HG03442 (cell line): ENCODE measurements at regions not wholly inside any gene's neighbourhood (a gene's known extent, or its start where the extent isn't known, plus 50 kb on each side); places are given as distances from the start of the nearest gene placed in this dataset.

Experiments used
- ATAC-seq: cut with Tn5 transposase; IDR thresholded peaks from one replicate; pipeline ENCODE4 v1.9.1; 2021; ENCODE audit warnings: mild to moderate bottlenecking, moderate library complexity; ENCODE audit not compliant: unreplicated experiment

DNA sequence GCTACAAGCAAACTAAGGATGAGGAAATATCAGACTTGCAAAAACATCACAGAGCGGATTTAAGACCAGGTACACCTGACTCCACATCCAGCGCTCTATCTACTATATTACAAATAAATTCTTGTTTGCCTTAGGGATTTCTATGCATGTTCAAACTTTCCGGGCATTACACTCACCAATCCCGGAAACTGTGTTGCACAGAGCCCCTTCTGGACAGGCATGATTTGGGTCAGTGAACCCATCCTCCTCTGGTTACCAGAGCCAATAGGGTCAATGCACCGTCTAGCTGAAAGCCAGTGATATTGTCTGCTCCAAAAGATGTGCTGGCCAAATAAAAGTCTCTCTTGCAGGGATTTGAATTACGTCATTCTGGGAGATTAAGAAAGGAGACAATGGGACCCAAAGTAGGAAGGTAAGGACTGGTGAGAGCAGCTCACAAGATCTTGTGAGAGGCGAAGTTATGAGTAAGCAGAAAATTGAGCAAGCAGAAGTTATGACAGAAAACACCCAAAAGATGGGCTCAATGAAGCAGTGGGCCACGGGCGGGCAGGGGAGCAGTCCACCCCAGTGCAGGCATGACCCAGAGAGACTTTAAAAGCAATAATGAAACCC, 155.8 kb upstream of the RAI14 start:
- no peak for ATAC-seq

- ATAC-seq: peak; percentile 18
Observed at GRCh38 chr5:34501016-34501415, 155.1 kb upstream of the RAI14 start.

GRCh38 chr5:34501840-34502239, 154.3 kb upstream of the RAI14 start:
- ATAC-seq: no peak

DNA sequence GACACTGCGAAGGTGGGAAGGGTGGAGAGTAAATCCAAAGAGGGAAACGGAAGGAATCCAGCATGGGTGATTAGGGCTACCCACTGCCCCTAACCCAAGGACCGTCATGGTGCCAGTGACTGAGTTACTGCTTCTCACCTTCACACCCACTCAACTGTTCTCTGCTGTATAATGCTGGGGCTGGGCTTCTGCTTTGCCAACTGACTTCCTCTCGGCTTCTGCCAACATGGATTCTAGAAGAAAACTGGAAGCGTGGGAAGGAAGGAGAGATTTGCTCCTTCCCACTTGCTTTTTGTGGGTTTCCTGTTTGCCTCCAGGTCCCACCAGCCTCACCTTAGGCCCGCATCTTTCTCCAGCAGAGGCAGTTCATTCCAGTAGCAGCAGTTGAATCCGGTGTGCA, 153.5 kb upstream of the RAI14 start:
- no peak for ATAC-seq

GRCh38 chr5:34503379-34504253, 152.5 kb upstream of the RAI14 start:
- no peak for ATAC-seq

DNA sequence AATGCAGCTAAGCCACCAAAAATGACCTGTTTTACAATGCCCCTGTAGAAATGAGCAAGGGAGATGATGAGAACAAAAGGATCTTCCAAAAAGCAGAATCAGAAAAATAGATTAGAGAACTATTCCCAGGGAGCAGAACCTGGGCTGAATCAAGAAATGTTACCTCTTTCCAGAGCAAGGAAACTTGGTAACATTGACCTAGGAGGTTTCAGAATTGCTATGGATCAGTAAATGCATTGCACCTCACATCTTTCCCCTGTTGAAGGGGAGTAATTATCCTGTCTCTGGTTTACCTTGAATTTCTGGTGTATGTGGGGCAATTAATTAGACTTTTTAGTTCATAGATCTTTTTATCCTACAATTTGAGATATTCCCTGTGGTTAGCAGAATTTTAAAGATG, 151.2 kb upstream of the RAI14 start:
- no peak for ATAC-seq

DNA sequence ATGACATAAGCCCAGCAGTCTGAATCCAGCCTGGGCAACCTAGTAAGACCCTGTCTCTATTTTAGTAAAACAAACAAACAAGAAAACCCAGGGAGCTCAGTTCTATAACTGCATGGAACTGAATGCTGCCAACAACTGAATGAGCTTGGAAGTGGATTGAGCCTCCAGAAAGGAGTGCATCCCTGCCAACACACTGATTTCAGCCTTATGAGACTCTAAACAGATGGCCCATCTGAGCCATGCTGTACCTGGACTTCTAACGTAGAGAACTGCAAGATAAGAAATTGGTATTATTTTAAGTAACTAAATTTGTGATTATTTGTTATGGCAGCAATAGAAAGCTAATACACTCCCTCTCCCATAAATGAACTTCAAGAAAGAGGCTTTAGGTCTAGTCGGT, 150.4 kb upstream of the RAI14 start:
- no peak for ATAC-seq

DNA sequence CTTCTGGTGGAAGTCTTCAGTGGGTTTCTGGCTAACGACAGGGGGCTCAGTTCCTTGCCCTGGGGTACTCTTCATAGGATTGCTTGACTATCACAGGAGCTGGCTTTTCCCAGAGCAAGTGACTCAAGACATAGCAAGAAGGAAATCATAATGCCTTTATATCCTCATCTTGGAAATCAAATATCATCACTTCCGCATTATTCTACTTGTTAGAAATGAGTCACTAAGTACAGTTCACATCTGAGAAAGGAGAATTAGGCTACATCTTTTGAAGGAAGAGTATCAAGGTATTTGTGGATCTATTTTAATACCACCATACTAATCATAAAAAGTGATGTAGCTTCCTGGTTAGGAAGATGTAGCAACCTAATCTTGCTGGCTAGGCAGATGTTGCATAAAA, 148.2 kb upstream of the RAI14 start:
- no peak for ATAC-seq

DNA sequence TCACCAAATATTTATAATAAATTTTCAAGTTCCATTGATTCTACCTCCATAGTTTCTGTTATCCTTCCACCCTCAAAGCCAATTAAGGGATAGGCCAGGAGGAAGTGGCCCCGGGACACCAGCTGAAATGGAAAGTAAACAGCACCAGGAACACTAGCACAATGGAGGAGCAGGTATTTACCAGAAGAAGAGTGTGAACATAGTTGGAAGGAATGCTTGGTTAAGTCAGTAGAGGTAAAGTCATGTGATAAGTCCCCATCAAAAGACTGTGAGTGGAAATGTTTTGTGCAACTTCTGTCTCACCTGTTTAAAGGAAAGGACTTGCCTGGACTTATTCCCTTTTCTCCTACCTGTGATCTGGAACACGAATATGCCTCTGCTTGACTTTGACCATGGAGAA, 146.7 kb upstream of the RAI14 start:
- no peak for ATAC-seq

- ATAC-seq: no peak
Observed at GRCh38 chr5:34510002-34510401, 146.1 kb upstream of the RAI14 start.

- no peak for ATAC-seq
Observed at GRCh38 chr5:34511063-34511462, 145.1 kb upstream of the RAI14 start.

- ATAC-seq: no peak
Observed at GRCh38 chr5:34511481-34511880, 144.6 kb upstream of the RAI14 start.

DNA sequence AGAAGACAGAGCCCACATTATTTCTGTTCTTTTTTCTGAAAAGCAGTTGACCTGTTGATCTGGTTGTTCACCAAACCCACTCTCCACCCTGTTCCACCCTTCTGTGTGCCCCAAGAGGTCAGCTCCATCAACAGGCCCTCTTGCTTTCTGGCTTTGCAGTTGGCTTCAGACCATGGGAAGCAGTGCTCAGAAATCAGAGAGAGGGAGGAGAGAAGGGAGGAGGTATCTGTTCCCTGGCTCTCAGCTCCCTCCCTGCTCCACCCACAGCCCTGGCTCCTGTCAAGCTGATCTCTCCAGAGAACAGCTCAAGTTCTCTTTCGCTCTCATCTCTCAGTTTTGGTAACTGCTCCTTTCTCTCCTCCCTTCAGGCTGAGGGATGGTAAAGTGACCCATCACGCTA, 144.2 kb upstream of the RAI14 start:
- ATAC-seq: no peak

GRCh38 chr5:34516166-34516565, 140.0 kb upstream of the RAI14 start:
- ATAC-seq: no peak

DNA sequence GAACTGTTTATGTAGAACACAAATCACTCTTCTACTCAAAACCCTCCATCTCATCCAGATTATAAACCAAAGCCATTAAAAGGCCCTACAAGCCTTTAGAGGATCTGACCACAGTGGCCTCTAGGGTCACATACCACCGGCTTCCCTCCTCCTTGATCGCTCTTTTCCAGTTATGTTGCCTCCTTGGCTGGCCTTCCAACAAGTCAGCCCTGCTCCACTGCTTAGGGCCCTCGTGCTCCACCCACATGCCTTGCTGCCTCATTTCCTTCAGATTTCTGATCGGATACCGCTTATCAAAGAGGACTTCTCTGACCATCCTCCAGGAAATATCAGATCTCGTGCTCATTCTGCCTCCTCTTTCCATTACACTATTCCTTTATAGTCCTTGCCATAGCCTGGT, 139.4 kb upstream of the RAI14 start:
- no peak for ATAC-seq

GRCh38 chr5:34517249-34517648, 138.9 kb upstream of the RAI14 start:
- no peak for ATAC-seq

DNA sequence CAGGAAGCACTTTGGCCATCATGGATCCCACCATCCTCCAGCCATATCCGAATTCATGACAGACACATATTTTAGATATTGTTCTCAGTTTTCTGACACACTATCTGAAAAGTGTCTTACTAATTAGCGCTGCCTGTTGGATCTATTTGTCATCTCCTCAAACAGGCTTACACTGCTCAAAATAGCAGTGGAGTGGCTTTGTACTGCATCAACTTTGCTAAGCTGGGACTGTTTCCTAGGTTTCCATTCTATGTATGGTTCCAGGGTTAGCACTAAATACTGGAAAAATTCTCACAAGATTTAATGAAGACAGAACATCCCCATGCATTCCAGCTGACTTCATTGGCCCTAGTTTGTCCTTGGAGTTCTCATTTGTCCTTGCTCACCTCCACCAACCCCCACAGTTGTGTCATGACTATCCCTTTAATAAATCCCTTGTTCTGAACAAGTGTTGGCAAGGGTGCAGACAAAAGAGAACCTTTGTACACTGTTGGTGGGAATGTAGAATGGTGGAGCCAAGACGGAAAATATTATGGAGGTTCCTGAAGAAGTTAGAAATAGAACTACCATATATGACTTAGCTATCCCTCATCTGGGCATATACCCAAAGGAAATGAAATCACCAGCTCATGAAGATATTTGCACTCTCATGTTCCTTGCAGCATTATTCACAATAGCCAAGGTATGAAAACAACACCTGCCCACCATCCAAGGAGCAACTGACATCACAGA, 136.5 kb upstream of the RAI14 start:
- ATAC-seq: no peak

DNA sequence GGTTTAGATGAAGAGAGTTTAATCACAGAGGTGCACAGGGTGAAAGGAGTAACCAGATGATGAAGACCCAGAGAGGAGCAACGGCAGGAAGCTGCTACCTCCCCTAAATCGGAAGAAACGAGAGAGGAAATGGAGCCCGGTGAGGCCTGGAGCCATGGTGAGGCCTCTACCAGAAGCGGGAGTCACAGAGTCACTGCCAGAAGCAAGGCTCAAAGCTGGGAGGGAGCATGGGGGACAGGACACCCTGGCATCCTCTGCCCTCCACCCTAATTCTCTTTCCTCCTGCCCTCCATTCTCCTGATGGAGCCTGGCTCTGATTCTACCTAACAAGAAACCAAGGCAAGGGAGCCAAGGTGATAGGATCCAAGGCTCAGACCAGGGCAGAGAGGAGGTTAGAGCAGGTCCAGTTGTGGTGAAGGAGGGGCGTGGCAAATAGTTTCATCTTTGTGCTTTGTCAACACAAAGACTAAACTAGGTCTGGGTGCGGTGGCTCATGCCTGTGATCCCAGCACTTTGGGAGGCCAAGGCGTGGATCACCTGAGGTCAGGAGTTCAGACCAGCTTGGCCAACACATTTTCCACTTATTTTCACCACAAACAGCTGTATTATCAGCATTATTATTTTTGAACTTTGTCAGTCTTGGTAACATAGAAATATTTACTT, 134.4 kb upstream of the RAI14 start:
- no peak for ATAC-seq

- peak; percentile 85 for ATAC-seq
Observed at GRCh38 chr5:34522599-34523386, 133.3 kb upstream of the RAI14 start.

- no peak for ATAC-seq
Observed at GRCh38 chr5:34523387-34523726, 132.8 kb upstream of the RAI14 start.

DNA sequence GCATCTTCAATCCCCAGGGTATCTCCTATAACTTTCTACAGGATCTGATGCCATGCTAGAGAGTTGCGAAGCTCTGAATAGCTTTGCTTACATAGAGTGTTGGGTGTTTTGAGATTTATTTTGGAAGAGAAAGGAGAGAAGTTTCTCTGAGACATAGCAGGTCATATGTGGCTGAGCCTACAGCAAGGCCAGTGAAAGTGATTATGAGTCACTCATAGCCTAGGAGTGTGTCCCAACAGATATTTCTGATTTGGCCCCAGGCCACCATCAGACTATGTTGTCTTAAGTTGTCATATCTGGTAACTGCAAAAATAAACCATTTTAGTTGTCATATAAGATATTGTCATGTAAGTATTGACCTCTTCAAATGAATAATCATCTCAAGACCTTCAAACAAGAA, 132.0 kb upstream of the RAI14 start:
- no peak for ATAC-seq
